ENCODE measurements at regions not wholly inside any gene's neighbourhood (a gene's known extent, or its start where the extent isn't known, plus 50 kb on each side); places are given as distances from the start of the nearest gene placed in this dataset.

- no peak for TF ChIP-seq ZNF280A (IDR thresholded peaks at IDR 0.05; ENCODE audit: low read depth, partially characterized antibody)
- TF ChIP-seq POLR3G (IDR thresholded peaks at IDR 0.05; ENCODE audit: extremely low read depth, insufficient read length, insufficient replicate concordance) = no peak
- no peak for TF ChIP-seq ZNF589 (CRISPR knock-in tag; IDR thresholded peaks at IDR 0.05; ENCODE audit: low read depth)
- TF ChIP-seq KAT2B (IDR thresholded peaks at IDR 0.05; ENCODE audit: low read depth, low read length) = no peak
- TF ChIP-seq PCBP1 (IDR thresholded peaks at IDR 0.05; ENCODE audit: low read depth, low read length, poor library complexity, severe bottlenecking) = no peak
- no peak for TF ChIP-seq THRB (CRISPR knock-in tag; conservative IDR thresholded peaks at IDR 0.05)
- TF ChIP-seq CXXC5 (CRISPR knock-in tag; IDR thresholded peaks at IDR 0.05) = peak; percentile 66
- TF ChIP-seq SNIP1 (IDR thresholded peaks at IDR 0.05; ENCODE audit: low read depth) = no peak
- TF ChIP-seq UBTF (IDR thresholded peaks at IDR 0.05; ENCODE audit: borderline replicate concordance in 1 of 2, low read depth in 2 of 2, low read length in 2 of 2) = no peak
- no peak for TF ChIP-seq SETDB1 (IDR thresholded peaks at IDR 0.05; ENCODE audit: low read length)
- no peak for TF ChIP-seq HLTF (IDR thresholded peaks at IDR 0.05)
- peak; percentile 40; the same call in 1 of the 2 replicates for TF ChIP-seq KLF16 (IDR thresholded peaks at IDR 0.05)
- TF ChIP-seq NCOA6 (IDR thresholded peaks at IDR 0.05) = no peak; the same call in 1 of the 2 replicates
- no peak for TF ChIP-seq POLR2H (tag; IDR thresholded peaks at IDR 0.05; ENCODE audit: low read depth)
- TF ChIP-seq CC2D1A (IDR thresholded peaks at IDR 0.05) = no peak
- TF ChIP-seq FOXJ2 (tag; IDR thresholded peaks at IDR 0.05) = no peak
- no peak for TF ChIP-seq MIER1 (IDR thresholded peaks at IDR 0.05; ENCODE audit: low read depth)
- TF ChIP-seq ZNF143 (CRISPR knock-in tag; IDR thresholded peaks at IDR 0.05) = no peak
- TF ChIP-seq TGIF2 (CRISPR knock-in tag; IDR thresholded peaks at IDR 0.05) = no peak
- TF ChIP-seq ZNF77 (CRISPR knock-in tag; IDR thresholded peaks at IDR 0.05) = no peak
- peak; percentile 27 to 60; a peak in 2 of 4 replicates for TF ChIP-seq FOXK2 (conservative IDR thresholded peaks at IDR 0.05 in 1 of 2, IDR thresholded peaks at IDR 0.05 in 1 of 2; ENCODE audit: low read depth in 2 of 2)
Observed at GRCh38 chr15:79179108-79179561, 88.6 kb upstream of the RASGRF1 start (continued).
